HG03558 (cell line): ENCODE measurements at regions not wholly inside any gene's neighbourhood (a gene's known extent, or its start where the extent isn't known, plus 50 kb on each side); places are given as distances from the start of the nearest gene placed in this dataset.

Source experiments
- ATAC-seq: cut with Tn5 transposase; IDR thresholded peaks from one replicate; pipeline ENCODE4 v1.9.1; 2021; ENCODE audit warnings: moderate number of reproducible peaks; ENCODE audit not compliant: unreplicated experiment; ENCODE audit errors: extremely low read depth

- no peak for ATAC-seq
Measured at GRCh38 chr3:181178991-181179390, 189.5 kb upstream of the DNAJC19 start.

GRCh38 chr3:181176601-181177000 is 187.1 kb upstream of the DNAJC19 start:
- no peak for ATAC-seq

- no peak for ATAC-seq
Measured at GRCh38 chr3:181174676-181175233, 185.2 kb upstream of the DNAJC19 start.

- ATAC-seq: no peak
Measured at GRCh38 chr3:181174022-181174421, 184.5 kb upstream of the DNAJC19 start.

GRCh38 chr3:181173227-181173626 is 183.7 kb upstream of the DNAJC19 start:
- ATAC-seq: no peak

GRCh38 chr3:181134873-181135272 is 145.3 kb upstream of the DNAJC19 start:
- no peak for ATAC-seq

GRCh38 chr3:181133832-181134231 is 144.3 kb upstream of the DNAJC19 start:
- no peak for ATAC-seq

- no peak for ATAC-seq
Measured at GRCh38 chr3:181105646-181106045, 116.1 kb upstream of the DNAJC19 start.

GRCh38 chr3:181103605-181104004 is 114.1 kb upstream of the DNAJC19 start:
- ATAC-seq: no peak

- ATAC-seq: no peak
Measured at GRCh38 chr3:181086011-181086410, 96.5 kb upstream of the DNAJC19 start.

- no peak for ATAC-seq
Measured at GRCh38 chr3:181081930-181082329, 92.4 kb upstream of the DNAJC19 start.

GRCh38 chr3:181076558-181076957 is 87.0 kb upstream of the DNAJC19 start:
- ATAC-seq: no peak

- ATAC-seq: no peak
Measured at GRCh38 chr3:181075098-181075497, 85.6 kb upstream of the DNAJC19 start.

GRCh38 chr3:181066143-181067087 is 76.9 kb upstream of the DNAJC19 start:
- no peak for ATAC-seq

- ATAC-seq: no peak
Measured at GRCh38 chr3:181056136-181056732, 66.7 kb upstream of the DNAJC19 start.

- ATAC-seq: no peak
Measured at GRCh38 chr3:181054538-181054937, 65.0 kb upstream of the DNAJC19 start.

GRCh38 chr3:181052256-181052655 is 62.7 kb upstream of the DNAJC19 start:
- no peak for ATAC-seq

GRCh38 chr3:181050738-181051137 is 61.2 kb upstream of the DNAJC19 start:
- ATAC-seq: no peak

- no peak for ATAC-seq
Measured at GRCh38 chr3:181040030-181040429, 50.5 kb upstream of the DNAJC19 start.
